ENCODE measurements at regions not wholly inside any gene's neighbourhood (a gene's known extent, or its start where the extent isn't known, plus 50 kb on each side); places are given as distances from the start of the nearest gene placed in this dataset.

GRCh38 chr12:13606290-13606689 is 375.1 kb downstream of the GRIN2B start:
- DNase-seq (ENCODE audit: low spot score), result no peak
- TF ChIP-seq CTCF (IDR thresholded peaks at IDR 0.05; ENCODE audit: extremely low read depth, missing control alignments), result no peak

GRCh38 chr12:13603953-13604352 is 377.4 kb downstream of the GRIN2B start:
- no peak for DNase-seq (ENCODE audit: low spot score)
- TF ChIP-seq CTCF (IDR thresholded peaks at IDR 0.05; ENCODE audit: extremely low read depth, missing control alignments), result no peak

- no peak for TF ChIP-seq CTCF (IDR thresholded peaks at IDR 0.05; ENCODE audit: extremely low read depth, missing control alignments)
- DNase-seq (ENCODE audit: low spot score), result no peak
These were observed 379.2 kb downstream of the GRIN2B start for GRCh38 chr12:13602172-13602571.

- TF ChIP-seq CTCF (IDR thresholded peaks at IDR 0.05; ENCODE audit: extremely low read depth, missing control alignments), result no peak
- DNase-seq (ENCODE audit: low spot score), result no peak
These were observed 382.2 kb downstream of the GRIN2B start for GRCh38 chr12:13599176-13599575.

GRCh38 chr12:13597837-13598236 is 383.6 kb downstream of the GRIN2B start:
- no peak for TF ChIP-seq CTCF (IDR thresholded peaks at IDR 0.05; ENCODE audit: extremely low read depth, missing control alignments)
- DNase-seq (ENCODE audit: low spot score), result no peak

- no peak for TF ChIP-seq CTCF (IDR thresholded peaks at IDR 0.05; ENCODE audit: extremely low read depth, missing control alignments)
- no peak for DNase-seq (ENCODE audit: low spot score)
These were observed 384.2 kb downstream of the GRIN2B start for GRCh38 chr12:13597166-13597565.

- no peak for DNase-seq (ENCODE audit: low spot score)
- TF ChIP-seq CTCF (IDR thresholded peaks at IDR 0.05; ENCODE audit: extremely low read depth, missing control alignments), result no peak
These were observed 384.7 kb downstream of the GRIN2B start for GRCh38 chr12:13596714-13597113.
